ENCODE measurements at regions not wholly inside any gene's neighbourhood (a gene's known extent, or its start where the extent isn't known, plus 50 kb on each side); places are given as distances from the start of the nearest gene placed in this dataset.
A peak's percentile ranks its signal among the peaks of the same experiment; 100 is the strongest.
"Not testable (repeated sequence)": the region's sequence is repeated elsewhere in the genome, so short reads cannot be mapped to it uniquely, and the experiment has no call there.

DNA sequence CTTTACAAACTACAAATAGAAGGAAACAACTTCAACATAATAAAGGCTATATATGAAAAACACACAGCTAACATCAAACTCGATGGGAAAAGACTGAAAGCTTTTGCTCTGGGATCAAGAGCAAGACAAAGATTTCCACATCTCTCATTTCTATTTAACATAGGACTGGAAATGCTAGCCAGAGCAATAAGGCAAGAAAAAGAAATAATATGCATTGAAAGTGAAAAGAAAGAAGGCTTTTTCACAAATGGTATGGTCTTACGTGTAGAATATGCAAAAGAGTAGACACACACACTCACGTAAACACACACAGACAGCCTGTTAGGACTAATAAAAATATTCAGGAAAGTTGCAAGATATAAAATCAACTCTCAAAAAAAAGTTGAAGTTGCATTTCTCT lies 660.5 kb upstream of the PCDH10 start:
- H3K9me3 ChIP-seq (ENCODE audit: low read length), result peaks cover 22% of the 10 kb centered on the region
- no peak overlapping the region for H3K27ac ChIP-seq (ENCODE audit: low read depth, low read length, poor library complexity, severe bottlenecking)
- no peak for TF ChIP-seq EZH2 (IDR thresholded peaks at IDR 0.05; ENCODE audit: borderline replicate concordance, low read length)
- TF ChIP-seq, protein P1, sequence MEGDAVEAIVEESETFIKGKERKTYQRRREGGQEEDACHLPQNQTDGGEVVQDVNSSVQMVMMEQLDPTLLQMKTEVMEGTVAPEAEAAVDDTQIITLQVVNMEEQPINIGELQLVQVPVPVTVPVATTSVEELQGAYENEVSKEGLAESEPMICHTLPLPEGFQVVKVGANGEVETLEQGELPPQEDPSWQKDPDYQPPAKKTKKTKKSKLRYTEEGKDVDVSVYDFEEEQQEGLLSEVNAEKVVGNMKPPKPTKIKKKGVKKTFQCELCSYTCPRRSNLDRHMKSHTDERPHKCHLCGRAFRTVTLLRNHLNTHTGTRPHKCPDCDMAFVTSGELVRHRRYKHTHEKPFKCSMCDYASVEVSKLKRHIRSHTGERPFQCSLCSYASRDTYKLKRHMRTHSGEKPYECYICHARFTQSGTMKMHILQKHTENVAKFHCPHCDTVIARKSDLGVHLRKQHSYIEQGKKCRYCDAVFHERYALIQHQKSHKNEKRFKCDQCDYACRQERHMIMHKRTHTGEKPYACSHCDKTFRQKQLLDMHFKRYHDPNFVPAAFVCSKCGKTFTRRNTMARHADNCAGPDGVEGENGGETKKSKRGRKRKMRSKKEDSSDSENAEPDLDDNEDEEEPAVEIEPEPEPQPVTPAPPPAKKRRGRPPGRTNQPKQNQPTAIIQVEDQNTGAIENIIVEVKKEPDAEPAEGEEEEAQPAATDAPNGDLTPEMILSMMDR (IDR thresholded peaks at IDR 0.05; ENCODE audit: low read length), result no peak
- H3K4me3 ChIP-seq (ENCODE audit: low read depth, low read length, poor library complexity, severe bottlenecking), result no peak overlapping the region
- no peak overlapping the region for H3K4me2 ChIP-seq (ENCODE audit: low read length)
- H3K79me2 ChIP-seq (ENCODE audit: insufficient read depth, low read length), result no peaks in the 10 kb centered on the region
- H3K27me3 ChIP-seq (ENCODE audit: insufficient read depth, low read length), result no peaks in the 10 kb centered on the region
- H4K20me1 ChIP-seq (ENCODE audit: insufficient read depth, low read length), result no peaks in the 10 kb centered on the region
- no peaks in the 10 kb centered on the region for H3K9me2 ChIP-seq (ENCODE audit: low read depth, low read length)
- H3F3A ChIP-seq (ENCODE audit: insufficient read depth, low read length), result no peaks in the 10 kb centered on the region
- no peak overlapping the region for H2AFZ ChIP-seq (ENCODE audit: low read length)
- no peaks in the 10 kb centered on the region for H3K36me3 ChIP-seq (ENCODE audit: insufficient read depth, low read length)
- H3K4me1 ChIP-seq (ENCODE audit: insufficient read depth, low read length, severe bottlenecking), result no peaks in the 10 kb centered on the region
- H3K9ac ChIP-seq (ENCODE audit: low read length), result no peak overlapping the region

DNA sequence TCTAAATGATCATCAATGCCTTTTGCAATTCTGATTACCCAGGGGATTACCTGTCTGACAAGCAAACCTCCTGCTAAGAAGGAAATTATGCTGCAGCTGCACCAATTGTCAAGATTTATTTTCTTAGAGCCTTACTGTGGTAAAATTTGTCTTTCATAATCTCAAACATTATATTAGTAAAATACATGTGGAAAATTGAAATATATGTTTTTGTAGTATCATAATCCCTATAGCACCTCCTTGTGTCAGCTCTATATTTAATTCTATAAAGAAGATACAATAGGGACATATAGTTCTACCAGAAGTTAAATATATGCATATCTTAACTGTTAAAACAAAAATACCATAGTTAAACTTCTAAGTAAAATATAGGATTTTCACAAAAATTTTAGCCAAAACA lies 655.6 kb upstream of the PCDH10 start:
- H3K9me3 ChIP-seq (ENCODE audit: low read length), result peaks cover 16% of the 10 kb centered on the region
- H3K4me1 ChIP-seq (ENCODE audit: insufficient read depth, low read length, severe bottlenecking), result peaks cover 5% of the 10 kb centered on the region
- no peaks in the 10 kb centered on the region for H3K9me2 ChIP-seq (ENCODE audit: low read depth, low read length)
- no peak overlapping the region for H3K4me3 ChIP-seq (ENCODE audit: low read depth, low read length, poor library complexity, severe bottlenecking)
- TF ChIP-seq EZH2 (IDR thresholded peaks at IDR 0.05; ENCODE audit: borderline replicate concordance, low read length), result no peak
- TF ChIP-seq, protein P1 (IDR thresholded peaks at IDR 0.05; ENCODE audit: low read length), result peak; percentile 33; the same call in 1 of the 2 replicates
- H3K9ac ChIP-seq (ENCODE audit: low read length), result no peak overlapping the region
- no peaks in the 10 kb centered on the region for H3K27me3 ChIP-seq (ENCODE audit: insufficient read depth, low read length)
- no peaks in the 10 kb centered on the region for H4K20me1 ChIP-seq (ENCODE audit: insufficient read depth, low read length)
- H3K4me2 ChIP-seq (ENCODE audit: low read length), result no peak overlapping the region
- H3K36me3 ChIP-seq (ENCODE audit: insufficient read depth, low read length), result no peaks in the 10 kb centered on the region
- 0 out of 2 replicates have a peak overlapping the region, but pooled peaks have one; percentile 74 for H2AFZ ChIP-seq (ENCODE audit: low read length)
- no peak overlapping the region for H3K27ac ChIP-seq (ENCODE audit: low read depth, low read length, poor library complexity, severe bottlenecking)
- H3K79me2 ChIP-seq (ENCODE audit: insufficient read depth, low read length), result no peaks in the 10 kb centered on the region
- no peaks in the 10 kb centered on the region for H3F3A ChIP-seq (ENCODE audit: insufficient read depth, low read length)

DNA sequence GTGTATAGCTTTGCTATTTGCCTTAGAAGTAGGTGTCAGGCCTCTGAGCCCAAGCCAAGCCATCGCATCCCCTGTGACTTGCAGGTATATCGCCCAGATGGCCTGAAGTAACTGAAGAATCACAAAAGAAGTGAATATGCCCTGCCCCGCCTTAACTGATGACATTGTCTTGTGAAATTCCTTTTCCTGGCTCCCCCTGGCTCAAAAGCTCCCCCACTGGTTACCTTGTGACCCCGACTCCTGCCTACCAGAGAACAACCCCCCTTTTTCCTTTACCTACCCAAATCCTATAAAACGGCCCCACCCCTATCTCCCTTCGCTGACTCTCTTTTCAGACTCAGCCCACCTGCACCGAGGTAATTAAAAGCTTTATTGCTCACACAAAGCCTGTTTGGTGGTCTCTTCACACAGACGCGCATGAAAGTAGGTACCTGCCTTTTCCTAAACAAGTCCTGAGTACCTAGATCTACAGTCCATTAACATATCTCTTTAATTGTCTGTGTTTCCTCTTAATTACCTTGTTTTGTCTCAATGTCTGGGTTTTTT lies 653.8 kb upstream of the PCDH10 start:
- not testable (repeated sequence) for H4K20me1 ChIP-seq (ENCODE audit: insufficient read depth, low read length); H3K27ac ChIP-seq (ENCODE audit: low read depth, low read length, poor library complexity, severe bottlenecking); H3K9me2 ChIP-seq (ENCODE audit: low read depth, low read length); H3K9me3 ChIP-seq (ENCODE audit: low read length); H3F3A ChIP-seq (ENCODE audit: insufficient read depth, low read length); H3K4me3 ChIP-seq (ENCODE audit: low read depth, low read length, poor library complexity, severe bottlenecking); H3K36me3 ChIP-seq (ENCODE audit: insufficient read depth, low read length); H3K27me3 ChIP-seq (ENCODE audit: insufficient read depth, low read length); H3K4me2 ChIP-seq (ENCODE audit: low read length); H2AFZ ChIP-seq (ENCODE audit: low read length); H3K79me2 ChIP-seq (ENCODE audit: insufficient read depth, low read length); H3K9ac ChIP-seq (ENCODE audit: low read length); H3K4me1 ChIP-seq (ENCODE audit: insufficient read depth, low read length, severe bottlenecking)

DNA sequence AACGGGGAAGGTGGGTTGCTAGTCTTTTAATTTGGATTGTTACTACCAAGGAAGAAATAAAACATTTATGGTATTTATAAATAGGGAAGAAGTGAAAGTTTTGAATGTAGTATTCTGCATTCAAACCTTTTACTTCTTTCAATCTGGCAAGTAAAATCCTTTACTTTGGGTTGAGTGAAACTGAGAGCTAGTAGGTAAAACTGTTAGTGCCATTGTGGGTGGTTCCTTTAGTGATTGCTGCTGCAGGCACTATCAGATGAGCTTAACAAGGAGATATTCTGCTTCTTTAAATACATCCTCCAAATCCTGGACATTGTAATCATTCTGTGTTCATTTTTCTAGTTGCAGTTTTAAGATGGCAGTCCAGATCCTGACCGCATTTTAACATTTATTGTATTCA lies 650.9 kb upstream of the PCDH10 start:
- no peak overlapping the region for H2AFZ ChIP-seq (ENCODE audit: low read length)
- H4K20me1 ChIP-seq (ENCODE audit: insufficient read depth, low read length), result no peaks in the 10 kb centered on the region
- no peak overlapping the region for H3K27ac ChIP-seq (ENCODE audit: low read depth, low read length, poor library complexity, severe bottlenecking)
- no peaks in the 10 kb centered on the region for H3K79me2 ChIP-seq (ENCODE audit: insufficient read depth, low read length)
- H3F3A ChIP-seq (ENCODE audit: insufficient read depth, low read length), result no peaks in the 10 kb centered on the region
- no peaks in the 10 kb centered on the region for H3K27me3 ChIP-seq (ENCODE audit: insufficient read depth, low read length)
- no peaks in the 10 kb centered on the region for H3K36me3 ChIP-seq (ENCODE audit: insufficient read depth, low read length)
- H3K4me3 ChIP-seq (ENCODE audit: low read depth, low read length, poor library complexity, severe bottlenecking), result no peak overlapping the region
- no peak overlapping the region for H3K4me2 ChIP-seq (ENCODE audit: low read length)
- TF ChIP-seq, protein P1 (IDR thresholded peaks at IDR 0.05; ENCODE audit: low read length), result no peak
- TF ChIP-seq EZH2 (IDR thresholded peaks at IDR 0.05; ENCODE audit: borderline replicate concordance, low read length), result no peak
- H3K4me1 ChIP-seq (ENCODE audit: insufficient read depth, low read length, severe bottlenecking), result peaks cover 16% of the 10 kb centered on the region
- no peaks in the 10 kb centered on the region for H3K9me2 ChIP-seq (ENCODE audit: low read depth, low read length)
- H3K9me3 ChIP-seq (ENCODE audit: low read length), result no peaks in the 10 kb centered on the region
- no peak overlapping the region for H3K9ac ChIP-seq (ENCODE audit: low read length)
